Activated CD4-positive, alpha-beta memory T cell treated with anti-CD3 and anti-CD28 coated beads for 36 hours (primary cell): ENCODE measurements at regions not wholly inside any gene's neighbourhood (a gene's known extent, or its start where the extent isn't known, plus 50 kb on each side); places are given as distances from the start of the nearest gene placed in this dataset.
"Not testable (repeated sequence)": the region's sequence is repeated elsewhere in the genome, so short reads cannot be mapped to it uniquely, and the experiment has no call there.

ENCODE experiments used
- CTCF ChIA-PET: fragments of 350-600 bp; sonication (Branson Sonifier 250); formaldehyde crosslinking; loops from one replicate; lab custom pipeline; 2021; ENCODE audit warnings: antibody characterized with exemption, inconsistent platforms; lab: Charles Lee
- POLR2A ChIA-PET: fragments of 350-600 bp; sonication (Branson Sonifier 250); formaldehyde crosslinking; loops from one replicate; lab custom pipeline; 2021; ENCODE audit warnings: antibody characterized with exemption; lab: Charles Lee
- DNase-seq: peaks from one replicate; pipeline ENCODE4 v3.0.0-alpha.2; 2020
- H3K27ac Mint-ChIP-seq: one replicate; pipeline ENCODE4 v1.8.0; 2021; ENCODE audit warnings: mixed read lengths
- H3K27me3 Mint-ChIP-seq: one replicate; pipeline ENCODE4 v1.8.0; 2021; ENCODE audit warnings: mixed read lengths
- H3K36me3 Mint-ChIP-seq: one replicate; pipeline ENCODE4 v1.8.0; 2021; ENCODE audit warnings: mixed read lengths
- H3K4me1 Mint-ChIP-seq: one replicate; pipeline ENCODE4 v1.8.0; 2021; ENCODE audit warnings: low read depth, mixed read lengths
- H3K4me3 Mint-ChIP-seq: one replicate; pipeline ENCODE4 v1.8.0; 2021; ENCODE audit warnings: mild to moderate bottlenecking, mixed read lengths
- H3K9me3 Mint-ChIP-seq: one replicate; pipeline ENCODE4 v1.8.0; 2021; ENCODE audit warnings: mixed read lengths
- intact Hi-C: fragments of 100-400 bp; cut with micrococcal nuclease; formaldehyde crosslinking; loops from one replicate; pipeline ENCODE4 v1.15.1; 2023

- CTCF ChIA-PET: no interaction called here
- no peak overlapping the region for H3K27ac Mint-ChIP-seq
- no peak overlapping the region for H3K4me3 Mint-ChIP-seq
These were observed 2695.0 kb upstream of the DEFB115 start for GRCh38 chr20:28562510-28562898.

GRCh38 chr20:28562899-28563521 is 2694.5 kb upstream of the DEFB115 start:
- H3K9me3 Mint-ChIP-seq: peaks cover 61% of the 10 kb centered on the region
- H3K27ac Mint-ChIP-seq, POLR2A ChIA-PET, CTCF ChIA-PET, H3K4me3 Mint-ChIP-seq, H3K4me1 Mint-ChIP-seq, DNase-seq, intact Hi-C loops, H3K27me3 Mint-ChIP-seq: not testable (repeated sequence)
- peaks cover 23% of the 10 kb centered on the region for H3K36me3 Mint-ChIP-seq

More at GRCh38 chr20:28562510-28562898, 2695.0 kb upstream of the DEFB115 start:
- POLR2A ChIA-PET: no interaction called here
- Mint-ChIP-seq H3K27me3 (no peaks in the 10 kb centered on the region), H3K9me3 (peaks cover 62% of the 10 kb centered on the region), H3K4me1 (no peaks in the 10 kb centered on the region), H3K36me3 (peaks cover 23% of the 10 kb centered on the region)
- intact Hi-C loops: no loop called here
- DNase-seq: no peak

GRCh38 chr20:28564024-28564423 is 2693.4 kb upstream of the DEFB115 start:
- H3K27ac Mint-ChIP-seq, CTCF ChIA-PET, intact Hi-C loops, H3K4me1 Mint-ChIP-seq, DNase-seq, H3K27me3 Mint-ChIP-seq, H3K4me3 Mint-ChIP-seq, POLR2A ChIA-PET: not testable (repeated sequence)
- Mint-ChIP-seq H3K9me3 (peaks cover 56% of the 10 kb centered on the region), H3K36me3 (peaks cover 23% of the 10 kb centered on the region)

GRCh38 chr20:28564688-28565463 is 2692.6 kb upstream of the DEFB115 start:
- H3K27me3 Mint-ChIP-seq, intact Hi-C loops, H3K27ac Mint-ChIP-seq, CTCF ChIA-PET, DNase-seq, POLR2A ChIA-PET, H3K4me3 Mint-ChIP-seq, H3K4me1 Mint-ChIP-seq: not testable (repeated sequence)
- Mint-ChIP-seq H3K9me3 (peaks cover 60% of the 10 kb centered on the region), H3K36me3 (peaks cover 23% of the 10 kb centered on the region)

- H3K4me3 Mint-ChIP-seq, H3K27ac Mint-ChIP-seq, H3K4me1 Mint-ChIP-seq, H3K27me3 Mint-ChIP-seq, CTCF ChIA-PET, POLR2A ChIA-PET, intact Hi-C loops, DNase-seq: not testable (repeated sequence)
- Mint-ChIP-seq H3K9me3 (peaks cover 39% of the 10 kb centered on the region), H3K36me3 (peaks cover 37% of the 10 kb centered on the region)
These were observed 2681.5 kb upstream of the DEFB115 start for GRCh38 chr20:28575991-28576390.

- H3K27me3 Mint-ChIP-seq, CTCF ChIA-PET, H3K4me3 Mint-ChIP-seq, DNase-seq, POLR2A ChIA-PET, intact Hi-C loops, H3K27ac Mint-ChIP-seq, H3K9me3 Mint-ChIP-seq: not testable (repeated sequence)
- peaks cover 13% of the 10 kb centered on the region for H3K4me1 Mint-ChIP-seq
- peaks cover 18% of the 10 kb centered on the region for H3K36me3 Mint-ChIP-seq
These were observed 2665.8 kb upstream of the DEFB115 start for GRCh38 chr20:28591680-28592079.

GRCh38 chr20:28593383-28593782 is 2664.1 kb upstream of the DEFB115 start:
- Mint-ChIP-seq H3K4me1 (peaks cover 27% of the 10 kb centered on the region), H3K36me3 (peaks cover 16% of the 10 kb centered on the region)
- H3K27me3 Mint-ChIP-seq, H3K4me3 Mint-ChIP-seq, CTCF ChIA-PET, H3K27ac Mint-ChIP-seq, H3K9me3 Mint-ChIP-seq, intact Hi-C loops, POLR2A ChIA-PET, DNase-seq: not testable (repeated sequence)

GRCh38 chr20:28594476-28594875 is 2663.0 kb upstream of the DEFB115 start:
- H3K4me3 Mint-ChIP-seq, intact Hi-C loops, H3K9me3 Mint-ChIP-seq, DNase-seq, CTCF ChIA-PET, H3K27me3 Mint-ChIP-seq, H3K27ac Mint-ChIP-seq, POLR2A ChIA-PET: not testable (repeated sequence)
- H3K36me3 Mint-ChIP-seq: peaks cover 14% of the 10 kb centered on the region
- peaks cover 27% of the 10 kb centered on the region for H3K4me1 Mint-ChIP-seq

- H3K4me1 Mint-ChIP-seq: peaks cover 35% of the 10 kb centered on the region
- POLR2A ChIA-PET, H3K27me3 Mint-ChIP-seq, H3K36me3 Mint-ChIP-seq, CTCF ChIA-PET, DNase-seq: not testable (repeated sequence)
- peak overlapping the region; percentile 82 for H3K27ac Mint-ChIP-seq
- peaks cover 15% of the 10 kb centered on the region for H3K9me3 Mint-ChIP-seq
- intact Hi-C loops: loop anchor here (5.0 kb wide), 1 partner anchor 1775 kb away; no protein-coding TSS in a partner anchor
- H3K4me3 Mint-ChIP-seq: peak overlapping the region; percentile 93
These were observed 2655.5 kb upstream of the DEFB115 start for GRCh38 chr20:28602006-28602402.

- POLR2A ChIA-PET, H3K36me3 Mint-ChIP-seq, CTCF ChIA-PET, H3K27me3 Mint-ChIP-seq: not testable (repeated sequence)
- Mint-ChIP-seq H3K4me1 (peaks cover 29% of the 10 kb centered on the region), H3K27ac (peak overlapping the region; percentile 82), H3K4me3 (peak overlapping the region; percentile 93), H3K9me3 (peaks cover 15% of the 10 kb centered on the region)
- intact Hi-C loops: loop anchor here (5.0 kb wide), 1 partner anchor 1775 kb away; no protein-coding TSS in a partner anchor
- DNase-seq: peak; percentile 89
These were observed 2654.9 kb upstream of the DEFB115 start for GRCh38 chr20:28602403-28603217.

GRCh38 chr20:28603218-28603577 is 2654.3 kb upstream of the DEFB115 start:
- Mint-ChIP-seq H3K27ac (peak overlapping the region; percentile 28), H3K4me3 (peak overlapping the region; percentile 93), H3K9me3 (peaks cover 15% of the 10 kb centered on the region), H3K4me1 (peaks cover 24% of the 10 kb centered on the region)
- H3K27me3 Mint-ChIP-seq, DNase-seq, POLR2A ChIA-PET, CTCF ChIA-PET, H3K36me3 Mint-ChIP-seq: not testable (repeated sequence)
- intact Hi-C loops: loop anchor here (5.0 kb wide), 1 partner anchor 1774 kb away; no protein-coding TSS in a partner anchor

- H3K27me3 Mint-ChIP-seq: no peaks in the 10 kb centered on the region
- no peaks in the 10 kb centered on the region for H3K4me1 Mint-ChIP-seq
- peaks cover 13% of the 10 kb centered on the region for H3K36me3 Mint-ChIP-seq
- peaks cover 47% of the 10 kb centered on the region for H3K9me3 Mint-ChIP-seq
- ChIA-PET POLR2A (no interaction called here), CTCF (no interaction called here)
- no peak overlapping the region for H3K27ac Mint-ChIP-seq
- H3K4me3 Mint-ChIP-seq: no peak overlapping the region
- intact Hi-C loops: no loop called here
- DNase-seq: no peak
These were observed 2641.1 kb upstream of the DEFB115 start for GRCh38 chr20:28616354-28616753.
